GM23338 (cell line): ENCODE measurements at regions not wholly inside any gene's neighbourhood (a gene's known extent, or its start where the extent isn't known, plus 50 kb on each side); places are given as distances from the start of the nearest gene placed in this dataset.
A peak's percentile ranks its signal among the peaks of the same experiment; 100 is the strongest.

Experiments used
- ATAC-seq: fragments of 200-7000 bp; cut with Tn5 transposase; 3 replicates; pipeline ENCODE4 v1.9.1; 2020
- DNase-seq: peaks from one replicate; pipeline ENCODE4 v3.0.0-alpha.2; 2015; ENCODE audit warnings: low spot score
- H2AFZ ChIP-seq: fragments of 200-600 bp; sonication (generic); 2 replicates; pipeline ENCODE4 v1.8.0; 2016; ENCODE audit warnings: antibody characterized with exemption, mild to moderate bottlenecking, moderate library complexity
- H3F3A ChIP-seq: fragments of 200-600 bp; sonication (generic); replicated peaks from 2 replicates; pipeline ENCODE4 v1.8.0; 2017; ENCODE audit warnings: antibody characterized with exemption, mixed run types, low read depth
- H3K27ac ChIP-seq: fragments of 200-600 bp; sonication (generic); 2 replicates; pipeline ENCODE4 v1.6.1; 2016; ENCODE audit warnings: low read depth
- H3K27me3 ChIP-seq: fragments of 200-600 bp; sonication (generic); 2 replicates; pipeline ENCODE4 v1.8.0; 2016; ENCODE audit warnings: mild to moderate bottlenecking, mixed run types, moderate library complexity; ENCODE audit not compliant: insufficient read depth
- H3K36me3 ChIP-seq: fragments of 200-600 bp; sonication (generic); 2 replicates; pipeline ENCODE4 v1.8.0; 2016; ENCODE audit warnings: mild to moderate bottlenecking; ENCODE audit not compliant: insufficient read depth
- H3K4me1 ChIP-seq: fragments of 200-600 bp; sonication (generic); 2 replicates; pipeline ENCODE4 v1.8.0; 2016; ENCODE audit warnings: mild to moderate bottlenecking, moderate library complexity; ENCODE audit not compliant: insufficient read depth
- H3K4me2 ChIP-seq: fragments of 200-600 bp; sonication (generic); 2 replicates; pipeline ENCODE4 v1.7.1; 2017; ENCODE audit warnings: mixed run types
- H3K4me3 ChIP-seq: fragments of 200-600 bp; sonication (generic); 2 replicates; pipeline ENCODE4 v1.6.1; 2016; ENCODE audit warnings: mixed run types
- H3K79me2 ChIP-seq: fragments of 200-600 bp; sonication (generic); replicated peaks from 2 replicates; pipeline ENCODE4 v1.8.0; 2017; ENCODE audit warnings: mild to moderate bottlenecking; ENCODE audit not compliant: insufficient read depth
- H3K9me2 ChIP-seq: fragments of 200-600 bp; sonication (generic); 2 replicates; pipeline ENCODE4 v1.8.0; 2017; ENCODE audit not compliant: insufficient read depth
- H4K20me1 ChIP-seq: fragments of 200-600 bp; sonication (generic); replicated peaks from 2 replicates; pipeline ENCODE4 v1.8.0; 2017; ENCODE audit warnings: mild to moderate bottlenecking; ENCODE audit not compliant: insufficient read depth
- H3K27ac Mint-ChIP-seq: 2 replicates; pipeline ENCODE4 v1.8.0; 2020; ENCODE audit warnings: inconsistent platforms, mild to moderate bottlenecking, moderate library complexity, mixed read lengths
- H3K27me3 Mint-ChIP-seq: 3 replicates; pipeline ENCODE4 v1.8.0; 2022; ENCODE audit warnings: low read depth, mild to moderate bottlenecking, moderate library complexity, mixed read lengths, inconsistent platforms; ENCODE audit not compliant: insufficient read depth, poor library complexity
- H3K36me3 Mint-ChIP-seq: 3 replicates; pipeline ENCODE4 v1.8.0; 2021; ENCODE audit warnings: low read depth, mild to moderate bottlenecking, inconsistent platforms, moderate library complexity, mixed read lengths
- H3K4me1 Mint-ChIP-seq: 3 replicates; pipeline ENCODE4 v1.8.0; 2020; ENCODE audit warnings: mild to moderate bottlenecking, inconsistent platforms, mixed read lengths
- H3K4me3 Mint-ChIP-seq: 3 replicates; pipeline ENCODE4 v1.8.0; 2021; ENCODE audit warnings: moderate library complexity, mild to moderate bottlenecking, inconsistent platforms, mixed read lengths
- H3K9me3 Mint-ChIP-seq: 3 replicates; pipeline ENCODE4 v1.8.0; 2020; ENCODE audit warnings: moderate library complexity, mild to moderate bottlenecking, inconsistent platforms, mixed read lengths
- NANOG ChIP-seq: IDR thresholded peaks from 2 replicates; pipeline ENCODE4 v1.6.1; 2016; ENCODE audit warnings: antibody characterized with exemption, borderline replicate concordance
- POLR2AphosphoS5 ChIP-seq: IDR thresholded peaks from 2 replicates; pipeline ENCODE4 v1.6.1; 2016; ENCODE audit warnings: antibody characterized with exemption, low read depth
- STAT1 ChIP-seq: IDR thresholded peaks from one replicate; pipeline ENCODE4 v1.6.1; 2016; ENCODE audit warnings: antibody characterized with exemption; ENCODE audit not compliant: unreplicated experiment
- ZNF114 ChIP-seq: fragments of 250-450 bp; sonication (Bioruptor Pico); IDR thresholded peaks from 2 replicates; pipeline ENCODE4 v1.5.0; 2020; ENCODE audit warnings: mild to moderate bottlenecking, moderate library complexity
- ZNF331 ChIP-seq: fragments of 250-450 bp; sonication (Bioruptor Pico); IDR thresholded peaks from 2 replicates; pipeline ENCODE4 v1.5.0; 2020; ENCODE audit warnings: low read depth, mild to moderate bottlenecking, moderate library complexity
- TF ChIP-seq, protein P1 (sequence below): IDR thresholded peaks from 2 replicates; pipeline ENCODE4 v1.6.1; 2016; ENCODE audit warnings: antibody characterized with exemption
- TF ChIP-seq, protein P2 (sequence below): fragments of 250-450 bp; sonication (Bioruptor Pico); IDR thresholded peaks from 2 replicates; pipeline ENCODE4 v1.5.0; 2020; ENCODE audit warnings: mild to moderate bottlenecking, moderate library complexity

GRCh38 chr14:98297567-98297966 lies 974.4 kb downstream of the BCL11B start:
- Histone ChIP-seq H3K4me1 (no peaks in the 10 kb centered on the region), H3K79me2 (no peaks in the 10 kb centered on the region), H3K27me3 (no peaks in the 10 kb centered on the region), H3K27ac (no peak overlapping the region), H3K36me3 (no peaks in the 10 kb centered on the region), H4K20me1 (no peaks in the 10 kb centered on the region), H3K4me2 (no peak overlapping the region), H2AFZ (0 out of 2 replicates have a peak overlapping the region, but pooled peaks have one; percentile 43), H3F3A (no peaks in the 10 kb centered on the region), H3K9me2 (no peaks in the 10 kb centered on the region; the same call in 1 of the 2 replicates), H3K4me3 (no peak overlapping the region)
- no peaks in the 10 kb centered on the region for H3K9me3 Mint-ChIP-seq
- H3K36me3 Mint-ChIP-seq: no peaks in the 10 kb centered on the region
- TF ChIP-seq NANOG: no peak
- TF ChIP-seq, protein P1, sequence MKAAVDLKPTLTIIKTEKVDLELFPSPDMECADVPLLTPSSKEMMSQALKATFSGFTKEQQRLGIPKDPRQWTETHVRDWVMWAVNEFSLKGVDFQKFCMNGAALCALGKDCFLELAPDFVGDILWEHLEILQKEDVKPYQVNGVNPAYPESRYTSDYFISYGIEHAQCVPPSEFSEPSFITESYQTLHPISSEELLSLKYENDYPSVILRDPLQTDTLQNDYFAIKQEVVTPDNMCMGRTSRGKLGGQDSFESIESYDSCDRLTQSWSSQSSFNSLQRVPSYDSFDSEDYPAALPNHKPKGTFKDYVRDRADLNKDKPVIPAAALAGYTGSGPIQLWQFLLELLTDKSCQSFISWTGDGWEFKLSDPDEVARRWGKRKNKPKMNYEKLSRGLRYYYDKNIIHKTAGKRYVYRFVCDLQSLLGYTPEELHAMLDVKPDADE: no peak
- no peak for TF ChIP-seq ZNF331 (CRISPR knock-in tag)
- TF ChIP-seq, protein P2, sequence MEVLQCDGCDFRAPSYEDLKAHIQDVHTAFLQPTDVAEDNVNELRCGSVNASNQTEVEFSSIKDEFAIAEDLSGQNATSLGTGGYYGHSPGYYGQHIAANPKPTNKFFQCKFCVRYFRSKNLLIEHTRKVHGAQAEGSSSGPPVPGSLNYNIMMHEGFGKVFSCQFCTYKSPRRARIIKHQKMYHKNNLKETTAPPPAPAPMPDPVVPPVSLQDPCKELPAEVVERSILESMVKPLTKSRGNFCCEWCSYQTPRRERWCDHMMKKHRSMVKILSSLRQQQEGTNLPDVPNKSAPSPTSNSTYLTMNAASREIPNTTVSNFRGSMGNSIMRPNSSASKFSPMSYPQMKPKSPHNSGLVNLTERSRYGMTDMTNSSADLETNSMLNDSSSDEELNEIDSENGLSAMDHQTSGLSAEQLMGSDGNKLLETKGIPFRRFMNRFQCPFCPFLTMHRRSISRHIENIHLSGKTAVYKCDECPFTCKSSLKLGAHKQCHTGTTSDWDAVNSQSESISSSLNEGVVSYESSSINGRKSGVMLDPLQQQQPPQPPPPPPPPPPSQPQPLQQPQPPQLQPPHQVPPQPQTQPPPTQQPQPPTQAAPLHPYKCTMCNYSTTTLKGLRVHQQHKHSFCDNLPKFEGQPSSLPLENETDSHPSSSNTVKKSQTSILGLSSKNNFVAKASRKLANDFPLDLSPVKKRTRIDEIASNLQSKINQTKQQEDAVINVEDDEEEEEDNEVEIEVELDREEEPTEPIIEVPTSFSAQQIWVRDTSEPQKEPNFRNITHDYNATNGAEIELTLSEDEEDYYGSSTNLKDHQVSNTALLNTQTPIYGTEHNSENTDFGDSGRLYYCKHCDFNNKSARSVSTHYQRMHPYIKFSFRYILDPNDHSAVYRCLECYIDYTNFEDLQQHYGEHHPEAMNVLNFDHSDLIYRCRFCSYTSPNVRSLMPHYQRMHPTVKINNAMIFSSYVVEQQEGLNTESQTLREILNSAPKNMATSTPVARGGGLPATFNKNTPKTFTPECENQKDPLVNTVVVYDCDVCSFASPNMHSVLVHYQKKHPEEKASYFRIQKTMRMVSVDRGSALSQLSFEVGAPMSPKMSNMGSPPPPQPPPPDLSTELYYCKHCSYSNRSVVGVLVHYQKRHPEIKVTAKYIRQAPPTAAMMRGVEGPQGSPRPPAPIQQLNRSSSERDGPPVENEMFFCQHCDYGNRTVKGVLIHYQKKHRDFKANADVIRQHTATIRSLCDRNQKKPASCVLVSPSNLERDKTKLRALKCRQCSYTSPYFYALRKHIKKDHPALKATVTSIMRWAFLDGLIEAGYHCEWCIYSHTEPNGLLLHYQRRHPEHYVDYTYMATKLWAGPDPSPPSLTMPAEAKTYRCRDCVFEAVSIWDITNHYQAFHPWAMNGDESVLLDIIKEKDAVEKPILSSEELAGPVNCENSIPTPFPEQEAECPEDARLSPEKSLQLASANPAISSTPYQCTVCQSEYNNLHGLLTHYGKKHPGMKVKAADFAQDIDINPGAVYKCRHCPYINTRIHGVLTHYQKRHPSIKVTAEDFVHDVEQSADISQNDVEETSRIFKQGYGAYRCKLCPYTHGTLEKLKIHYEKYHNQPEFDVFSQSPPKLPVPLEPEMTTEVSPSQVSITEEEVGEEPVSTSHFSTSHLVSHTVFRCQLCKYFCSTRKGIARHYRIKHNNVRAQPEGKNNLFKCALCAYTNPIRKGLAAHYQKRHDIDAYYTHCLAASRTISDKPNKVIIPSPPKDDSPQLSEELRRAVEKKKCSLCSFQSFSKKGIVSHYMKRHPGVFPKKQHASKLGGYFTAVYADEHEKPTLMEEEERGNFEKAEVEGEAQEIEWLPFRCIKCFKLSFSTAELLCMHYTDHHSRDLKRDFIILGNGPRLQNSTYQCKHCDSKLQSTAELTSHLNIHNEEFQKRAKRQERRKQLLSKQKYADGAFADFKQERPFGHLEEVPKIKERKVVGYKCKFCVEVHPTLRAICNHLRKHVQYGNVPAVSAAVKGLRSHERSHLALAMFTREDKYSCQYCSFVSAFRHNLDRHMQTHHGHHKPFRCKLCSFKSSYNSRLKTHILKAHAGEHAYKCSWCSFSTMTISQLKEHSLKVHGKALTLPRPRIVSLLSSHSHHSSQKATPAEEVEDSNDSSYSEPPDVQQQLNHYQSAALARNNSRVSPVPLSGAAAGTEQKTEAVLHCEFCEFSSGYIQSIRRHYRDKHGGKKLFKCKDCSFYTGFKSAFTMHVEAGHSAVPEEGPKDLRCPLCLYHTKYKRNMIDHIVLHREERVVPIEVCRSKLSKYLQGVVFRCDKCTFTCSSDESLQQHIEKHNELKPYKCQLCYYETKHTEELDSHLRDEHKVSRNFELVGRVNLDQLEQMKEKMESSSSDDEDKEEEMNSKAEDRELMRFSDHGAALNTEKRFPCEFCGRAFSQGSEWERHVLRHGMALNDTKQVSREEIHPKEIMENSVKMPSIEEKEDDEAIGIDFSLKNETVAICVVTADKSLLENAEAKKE: no peak
- TF ChIP-seq STAT1: no peak
- no peak for TF ChIP-seq POLR2AphosphoS5
- no peak for TF ChIP-seq ZNF114 (CRISPR knock-in tag)
- no peaks in the 10 kb centered on the region; the same call in 2 of the 3 replicates for H3K4me1 Mint-ChIP-seq
- H3K27me3 Mint-ChIP-seq: no peaks in the 10 kb centered on the region
- H3K4me3 Mint-ChIP-seq: no peak overlapping the region
- DNase-seq (no peak), ATAC-seq (no peak)
- no peak overlapping the region for H3K27ac Mint-ChIP-seq
